GM23338 (cell line): ENCODE measurements at regions not wholly inside any gene's neighbourhood (a gene's known extent, or its start where the extent isn't known, plus 50 kb on each side); places are given as distances from the start of the nearest gene placed in this dataset.

Source experiments
- CREB1 ChIP-seq: fragments of 250-450 bp; sonication (Bioruptor Pico); IDR thresholded peaks from 2 replicates; pipeline ENCODE4 v1.5.0; 2020; ENCODE audit warnings: low read depth, mild to moderate bottlenecking, moderate library complexity
- CTCF ChIP-seq, 2 experiments: fragments of 200-600 bp in 1 of 2; sonication (generic) in 1 of 2; conservative IDR thresholded peaks; 2 replicates each; pipeline versions ENCODE4 v1.5.1 to v1.6.1; 2016 to 2017; ENCODE audit warnings: antibody characterized with exemption in 2 of 2, low read depth in 2 of 2, mild to moderate bottlenecking in 2 of 2, moderate library complexity in 1 of 2
- ETS1 ChIP-seq: IDR thresholded peaks from 2 replicates; pipeline ENCODE4 v1.6.1; 2016; ENCODE audit warnings: antibody characterized with exemption
- EZH2 ChIP-seq: fragments of 200-600 bp; sonication (generic); IDR thresholded peaks from one replicate; pipeline ENCODE4 v1.8.0; 2017; ENCODE audit warnings: antibody characterized with exemption, mild to moderate bottlenecking, low read depth; ENCODE audit not compliant: unreplicated experiment
- JUNB ChIP-seq: IDR thresholded peaks from one replicate; pipeline ENCODE4 v1.6.1; 2016; ENCODE audit warnings: antibody characterized with exemption; ENCODE audit not compliant: unreplicated experiment
- NANOG ChIP-seq: IDR thresholded peaks from 2 replicates; pipeline ENCODE4 v1.6.1; 2016; ENCODE audit warnings: antibody characterized with exemption, borderline replicate concordance
- POLR2AphosphoS5 ChIP-seq: IDR thresholded peaks from 2 replicates; pipeline ENCODE4 v1.6.1; 2016; ENCODE audit warnings: antibody characterized with exemption, low read depth
- REST ChIP-seq: IDR thresholded peaks from one replicate; pipeline ENCODE4 v1.6.1; 2018; ENCODE audit warnings: antibody characterized with exemption; ENCODE audit not compliant: unreplicated experiment
- STAT1 ChIP-seq: IDR thresholded peaks from one replicate; pipeline ENCODE4 v1.6.1; 2016; ENCODE audit warnings: antibody characterized with exemption; ENCODE audit not compliant: unreplicated experiment
- ZNF331 ChIP-seq: fragments of 250-450 bp; sonication (Bioruptor Pico); IDR thresholded peaks from 2 replicates; pipeline ENCODE4 v1.5.0; 2020; ENCODE audit warnings: low read depth, mild to moderate bottlenecking, moderate library complexity
- ZNF462 ChIP-seq: fragments of 250-450 bp; sonication (Bioruptor Pico); IDR thresholded peaks from 2 replicates; pipeline ENCODE4 v1.5.0; 2020; ENCODE audit warnings: mild to moderate bottlenecking, moderate library complexity

GRCh38 chr4:179465131-179465797, 2023.0 kb upstream of the AGA start:
- TF ChIP-seq ZNF462 (CRISPR knock-in tag) (no peak), CTCF (conservative IDR thresholded peaks at IDR 0.05; ENCODE audit: low read depth in 2 of 2) (no peak), NANOG (peak; percentile 91), REST (no peak), EZH2 (no peak), POLR2AphosphoS5 (no peak), JUNB (no peak), ZNF331 (CRISPR knock-in tag) (no peak), ETS1 (peak; percentile 68; the same call in 1 of the 2 replicates), CREB1 (CRISPR knock-in tag) (no peak), STAT1 (no peak)
